HG02981 (cell line): ENCODE measurements at regions not wholly inside any gene's neighbourhood (a gene's known extent, or its start where the extent isn't known, plus 50 kb on each side); places are given as distances from the start of the nearest gene placed in this dataset.

Experiments
- ATAC-seq: cut with Tn5 transposase; IDR thresholded peaks from one replicate; pipeline ENCODE4 v1.9.1; 2021; ENCODE audit warnings: mild to moderate bottlenecking, moderate library complexity; ENCODE audit not compliant: unreplicated experiment

DNA sequence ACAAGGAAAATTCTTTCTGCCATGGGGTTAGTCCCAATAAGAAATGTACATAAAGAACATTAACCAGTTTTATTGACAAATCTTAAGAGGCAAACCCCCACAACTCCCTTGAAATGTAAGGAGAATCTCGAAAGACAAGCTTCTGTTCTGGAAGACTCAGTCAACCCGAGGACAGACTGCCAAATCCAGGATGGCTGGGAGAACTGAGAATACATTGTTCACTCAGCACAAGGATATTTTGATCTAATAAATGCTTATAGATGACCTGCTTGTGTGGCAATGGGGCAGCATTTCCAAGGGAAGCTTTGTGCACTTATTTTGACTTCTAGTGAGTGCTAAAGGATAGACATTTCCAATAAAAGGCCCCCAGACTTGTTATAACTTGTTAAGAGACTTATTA is 280.4 kb downstream of the DHX15 start:
- no peak for ATAC-seq

DNA sequence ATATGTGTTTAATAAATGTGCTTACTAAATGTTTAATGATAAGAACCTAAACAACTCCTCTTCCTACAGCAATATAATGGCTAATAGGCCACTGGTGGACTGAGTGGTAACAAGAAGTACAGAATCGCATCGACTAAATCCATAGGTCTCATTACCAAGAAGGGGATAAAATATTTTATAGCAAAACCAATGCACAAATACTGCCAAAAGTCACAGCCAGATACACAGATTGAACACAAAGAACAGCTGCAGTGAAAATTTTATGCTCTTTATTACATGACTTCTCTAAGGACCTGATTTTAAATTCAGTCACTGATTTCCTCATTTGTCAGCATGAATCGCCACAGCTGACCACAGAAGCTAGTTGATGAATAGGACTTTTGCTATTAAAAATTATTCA is 285.4 kb downstream of the DHX15 start:
- ATAC-seq = no peak

DNA sequence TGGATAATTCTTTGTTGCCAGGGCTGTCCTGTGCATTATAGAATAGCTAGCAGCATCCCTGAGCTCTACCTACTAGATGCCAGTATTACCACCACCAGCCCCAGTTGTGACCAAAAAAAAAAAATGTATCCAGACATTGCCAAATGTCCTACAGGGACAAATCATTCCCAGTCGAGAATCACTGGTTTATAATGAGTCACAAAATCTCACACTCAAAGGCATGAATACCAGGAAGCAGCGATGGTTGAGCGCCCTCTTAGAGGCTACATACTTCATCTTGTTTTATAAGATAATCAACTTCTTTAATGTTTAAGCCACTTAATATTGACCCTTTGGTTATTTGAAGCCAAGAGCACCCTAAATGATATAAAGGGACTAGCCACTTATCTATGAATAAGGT is 297.3 kb downstream of the DHX15 start:
- ATAC-seq = no peak

DNA sequence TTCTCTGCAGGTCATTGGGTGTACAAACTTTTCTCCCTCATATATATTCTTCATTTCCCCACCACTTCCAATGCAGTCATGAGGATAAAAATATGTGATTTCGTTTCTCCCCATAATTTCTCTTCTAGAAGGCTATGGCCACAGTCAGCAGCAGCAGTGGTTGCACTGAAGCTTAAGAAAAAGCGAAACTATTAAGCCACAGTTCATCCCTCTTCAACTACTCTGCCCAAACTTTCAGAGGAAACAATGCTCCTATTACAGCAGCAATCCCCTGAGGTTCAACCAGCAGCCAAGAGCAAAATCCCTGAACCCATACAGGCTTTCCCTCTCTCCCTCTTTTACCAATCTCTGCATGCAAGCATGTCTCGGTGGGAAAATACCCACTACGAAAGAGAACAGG is 298.6 kb downstream of the DHX15 start:
- ATAC-seq = no peak

DNA sequence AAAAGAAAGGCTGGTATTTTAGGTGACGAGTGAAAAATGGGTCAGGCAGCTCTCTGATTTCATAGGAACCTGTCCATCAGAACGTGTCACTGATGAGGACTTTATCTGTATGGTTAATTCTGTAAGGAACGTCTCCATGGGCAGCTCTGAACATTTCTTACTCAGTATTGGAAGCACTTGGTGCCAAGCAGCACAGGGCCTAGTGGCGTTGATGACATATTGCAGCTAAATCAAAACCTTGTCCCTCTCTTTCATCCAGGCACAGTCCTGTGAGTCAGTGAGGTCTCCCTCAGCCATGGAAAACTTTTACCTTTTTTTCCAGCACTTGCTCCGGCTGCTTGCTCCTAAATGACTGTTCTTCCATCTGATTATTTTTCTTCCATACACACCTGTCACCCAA is 301.9 kb downstream of the DHX15 start:
- no peak for ATAC-seq

DNA sequence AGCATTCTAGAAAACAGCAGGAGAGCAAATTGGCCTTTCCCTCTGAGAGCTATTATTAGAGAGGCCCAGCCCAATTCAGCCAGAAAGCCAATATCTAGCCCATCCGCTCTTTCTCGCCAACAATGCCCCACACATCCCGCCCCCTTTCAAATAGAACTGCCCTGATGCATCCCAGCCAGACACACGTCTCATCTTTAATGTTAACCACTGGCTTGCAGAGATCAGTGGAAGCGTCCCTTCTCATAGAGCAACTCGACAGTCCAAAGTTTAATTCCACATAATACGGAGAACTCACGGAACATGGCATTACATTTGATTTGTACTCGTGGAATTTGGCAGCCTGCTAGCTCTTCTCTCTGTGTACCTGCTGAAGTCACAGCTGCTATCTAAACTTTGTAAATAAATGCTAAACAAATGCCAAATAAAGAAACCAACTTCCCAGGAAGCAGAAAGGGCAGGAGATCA is 304.4 kb downstream of the DHX15 start:
- no peak for ATAC-seq

DNA sequence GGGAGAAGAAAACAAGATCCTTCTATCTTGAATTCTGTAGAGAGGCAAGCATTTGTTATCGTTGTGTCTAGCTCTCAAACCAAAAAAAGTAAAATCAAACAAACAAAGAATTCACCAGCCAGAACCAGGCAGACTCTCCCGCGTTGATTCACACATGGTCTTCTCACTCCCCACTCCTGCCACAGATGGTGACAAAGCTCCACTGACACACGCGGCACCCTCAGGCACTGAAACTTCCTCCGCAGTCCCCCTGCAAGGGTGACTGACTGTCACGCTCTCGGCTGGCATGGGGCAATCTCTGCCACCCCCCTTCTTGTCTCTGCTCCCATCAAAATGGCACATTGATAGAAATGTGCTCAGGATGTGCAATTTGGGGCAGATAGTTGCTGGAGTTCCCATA is 304.9 kb downstream of the DHX15 start:
- no peak for ATAC-seq

DNA sequence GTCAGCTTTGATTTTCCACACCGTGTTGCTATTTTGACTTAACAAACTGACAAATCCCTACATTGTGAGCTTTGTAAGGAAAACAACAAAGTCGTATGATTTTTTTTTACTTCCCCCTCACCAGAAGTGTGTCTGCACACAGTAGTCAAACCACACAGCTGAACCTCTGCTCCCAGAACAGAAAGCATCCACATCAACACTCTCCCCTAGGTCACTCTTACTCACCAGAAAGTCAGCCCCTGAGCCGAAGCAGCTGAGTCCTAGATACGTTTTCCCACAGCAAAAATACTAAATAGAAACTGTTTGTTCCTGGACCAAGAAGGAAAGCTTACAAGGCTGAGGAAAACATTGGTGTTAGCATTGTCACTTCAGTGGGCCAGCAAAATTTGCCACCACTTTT is 305.7 kb downstream of the DHX15 start:
- ATAC-seq = no peak

DNA sequence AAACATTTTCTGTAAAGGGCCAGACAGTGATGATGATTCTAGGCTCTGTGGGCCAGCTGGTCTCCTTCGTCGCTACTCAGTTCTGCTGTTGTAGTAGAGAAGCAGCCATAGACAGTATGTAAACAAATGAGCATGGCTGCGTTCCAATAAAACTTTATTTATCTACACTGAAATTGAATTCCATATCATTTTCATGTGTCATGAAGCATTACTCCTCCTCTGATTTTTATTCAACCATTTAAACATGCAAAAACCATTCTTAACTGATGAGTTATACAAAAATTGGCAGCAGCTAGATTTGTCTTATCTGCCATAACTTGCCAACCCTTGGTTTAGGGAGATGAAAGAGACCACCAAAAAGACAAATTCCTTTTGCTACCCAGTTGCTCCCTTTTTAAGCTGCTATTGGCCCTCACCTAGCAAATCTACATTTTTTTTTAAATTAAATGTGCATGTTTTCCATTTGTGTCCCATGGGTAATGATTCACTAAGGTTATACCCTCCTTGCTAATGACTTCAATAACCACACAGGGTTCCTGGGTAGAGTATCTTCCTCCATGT is 309.9 kb downstream of the DHX15 start:
- no peak for ATAC-seq

DNA sequence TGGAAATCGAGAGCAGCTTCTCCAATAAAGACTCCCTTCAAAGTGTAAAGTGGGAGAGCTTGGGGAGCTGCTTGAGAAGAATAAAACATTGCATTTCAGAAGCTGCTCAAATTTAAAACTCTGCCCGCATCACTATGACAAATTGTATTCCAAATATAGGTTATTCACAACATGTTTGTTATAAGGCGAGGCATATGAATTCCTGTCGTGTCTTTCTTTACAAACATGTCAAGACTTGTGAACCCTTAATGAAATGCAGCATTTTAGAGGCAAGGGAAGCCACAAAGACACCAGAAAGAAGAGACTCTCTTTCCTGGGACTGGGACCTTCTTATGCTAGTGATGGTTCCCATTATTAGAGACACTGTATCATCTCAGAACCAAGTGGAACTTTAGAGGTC is 311.2 kb downstream of the DHX15 start:
- no peak for ATAC-seq

DNA sequence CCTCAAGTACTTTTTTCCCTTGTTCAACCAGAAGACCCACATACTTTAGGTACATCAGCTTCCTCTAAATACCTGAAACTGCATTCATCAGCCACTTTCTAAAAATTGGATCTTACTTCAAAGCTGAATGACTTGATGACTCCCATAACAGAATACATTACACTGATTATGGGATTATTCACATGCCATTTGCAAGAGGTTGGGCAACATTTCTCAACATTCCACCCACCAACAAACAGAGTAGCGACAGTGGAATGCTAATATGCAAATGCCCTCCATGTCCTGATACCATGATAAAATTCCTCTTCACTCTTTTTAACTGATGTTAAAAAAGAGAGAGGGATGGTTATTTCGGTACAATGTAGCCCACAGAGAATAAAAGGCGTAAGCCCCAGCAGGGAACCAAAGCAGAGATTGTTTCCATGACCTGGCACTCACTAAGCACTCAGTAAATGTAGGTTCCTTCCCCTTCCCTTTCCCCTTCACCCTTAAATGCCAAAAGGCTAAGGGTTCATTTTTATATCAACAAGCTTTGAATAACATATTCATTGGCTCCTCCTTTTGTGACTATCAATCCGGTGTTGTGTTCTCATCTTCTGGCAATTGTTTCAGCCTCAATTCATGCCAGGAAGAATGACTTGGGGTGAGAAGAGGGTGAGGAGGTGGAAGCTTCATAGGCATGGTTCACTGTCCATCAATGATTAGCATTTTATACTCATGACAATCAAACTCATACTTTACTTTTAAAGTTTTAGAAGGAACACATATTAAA is 317.2 kb downstream of the DHX15 start:
- ATAC-seq = no peak

DNA sequence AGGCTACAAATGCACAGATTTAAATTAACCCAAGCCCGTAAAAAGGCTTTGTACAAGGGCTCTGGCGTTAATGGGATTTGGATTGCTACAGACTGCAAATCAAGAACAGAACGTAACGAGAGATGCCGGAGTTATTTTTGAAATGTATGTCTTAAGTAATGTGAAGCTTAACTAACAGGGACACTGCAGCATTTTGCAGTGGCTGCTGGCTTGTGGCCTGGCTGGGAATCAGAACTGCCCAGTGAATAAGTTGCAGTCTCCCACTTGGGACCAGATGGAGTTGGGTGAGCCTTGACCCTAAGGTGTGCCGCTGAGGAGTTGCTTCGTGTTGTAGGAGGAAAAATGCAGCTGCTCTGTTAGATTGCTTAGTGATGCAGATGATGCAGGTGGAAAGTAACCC is 318.4 kb downstream of the DHX15 start:
- ATAC-seq = no peak

DNA sequence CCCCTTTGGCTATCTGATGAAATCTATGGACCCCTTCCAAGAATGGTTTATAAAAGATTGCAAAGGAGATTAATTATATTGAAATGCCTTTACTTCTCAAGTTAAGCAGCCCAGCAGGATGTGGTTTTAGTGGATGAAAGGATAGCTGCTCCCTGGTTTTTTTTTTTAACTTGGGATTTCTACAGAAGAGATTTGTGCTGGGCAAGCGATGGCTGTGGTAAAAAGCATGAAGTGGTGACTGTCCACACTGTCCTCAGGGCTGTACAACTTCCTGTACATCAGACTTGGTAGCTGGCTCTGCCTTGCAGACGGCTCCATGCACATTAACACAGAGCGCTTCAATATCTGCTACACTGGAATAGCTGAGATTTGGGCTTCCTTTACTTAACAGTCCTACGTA is 321.7 kb downstream of the DHX15 start:
- ATAC-seq = no peak

DNA sequence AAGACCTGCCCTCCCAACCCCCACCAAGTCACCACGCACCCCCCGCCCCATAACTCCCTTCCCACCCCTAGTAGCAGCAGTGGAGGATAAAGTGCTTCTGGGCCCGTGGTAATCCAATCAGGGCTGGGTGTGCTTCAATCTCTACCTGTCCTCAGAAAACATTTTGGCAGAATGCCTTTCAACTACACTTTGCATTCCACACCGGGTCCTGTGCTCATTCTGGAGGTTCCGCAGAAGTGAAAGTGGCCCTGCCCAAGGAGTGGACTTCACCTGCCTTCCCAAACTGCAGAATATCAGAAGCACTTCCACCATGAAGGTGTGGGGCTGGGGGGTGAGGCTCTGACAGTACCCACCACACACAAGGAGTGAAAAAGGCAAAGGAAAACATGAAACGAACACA is 322.3 kb downstream of the DHX15 start:
- no peak for ATAC-seq

DNA sequence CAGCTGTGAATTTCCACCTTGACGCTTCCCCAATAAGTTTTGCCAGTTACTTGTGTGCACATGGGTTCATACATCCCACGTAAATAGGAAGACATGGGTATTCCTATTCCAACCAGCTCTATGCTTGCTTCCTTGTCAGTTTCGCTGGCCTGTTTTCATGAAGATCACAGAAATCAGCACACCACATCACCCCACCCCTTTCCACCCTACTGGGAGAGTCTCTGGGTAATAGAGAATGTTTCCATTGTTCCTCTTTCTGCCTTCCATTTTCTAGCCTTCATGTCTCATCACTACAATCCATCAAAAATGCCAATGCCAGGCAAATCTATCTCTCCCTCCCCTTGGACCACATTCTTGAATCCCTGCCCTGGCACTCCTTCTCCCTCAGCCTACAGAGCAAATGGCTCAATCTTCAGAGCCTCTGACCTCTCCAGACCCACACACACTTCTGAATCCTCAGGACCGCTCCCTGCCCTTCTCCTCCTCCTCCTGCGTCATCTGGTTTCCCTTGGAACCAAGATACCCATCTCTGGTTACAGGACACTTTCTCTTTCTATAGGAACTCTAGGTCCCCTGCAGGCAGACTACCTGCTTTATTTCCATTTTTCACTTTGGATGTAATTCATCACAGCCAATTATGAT is 323.3 kb downstream of the DHX15 start:
- ATAC-seq = no peak

DNA sequence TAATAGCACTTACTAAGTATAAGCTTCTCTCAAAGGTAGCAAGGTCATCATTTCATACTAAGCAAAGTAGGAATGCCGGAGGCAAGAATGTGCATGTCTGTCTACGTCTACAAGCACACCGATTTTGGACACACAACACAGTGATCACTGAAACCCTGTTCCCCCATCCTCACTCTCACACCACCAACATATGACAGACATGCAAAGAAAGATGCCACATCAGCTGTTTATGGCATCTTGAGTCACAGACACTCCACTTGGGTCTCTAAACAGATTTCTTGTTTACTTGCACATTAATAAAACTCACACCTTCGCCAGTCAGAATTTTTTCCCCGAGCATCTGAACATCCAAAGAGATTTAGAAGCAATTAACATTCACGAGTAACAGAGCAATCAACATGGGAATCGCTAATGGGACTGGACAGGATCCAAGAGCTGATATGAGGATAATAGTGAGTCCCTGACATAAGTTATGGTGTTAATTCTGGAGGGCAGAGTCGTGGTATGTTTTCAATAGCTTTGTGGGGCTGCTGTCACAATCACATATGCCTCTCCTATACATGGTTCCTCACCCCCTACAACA is 324.1 kb downstream of the DHX15 start:
- no peak for ATAC-seq

DNA sequence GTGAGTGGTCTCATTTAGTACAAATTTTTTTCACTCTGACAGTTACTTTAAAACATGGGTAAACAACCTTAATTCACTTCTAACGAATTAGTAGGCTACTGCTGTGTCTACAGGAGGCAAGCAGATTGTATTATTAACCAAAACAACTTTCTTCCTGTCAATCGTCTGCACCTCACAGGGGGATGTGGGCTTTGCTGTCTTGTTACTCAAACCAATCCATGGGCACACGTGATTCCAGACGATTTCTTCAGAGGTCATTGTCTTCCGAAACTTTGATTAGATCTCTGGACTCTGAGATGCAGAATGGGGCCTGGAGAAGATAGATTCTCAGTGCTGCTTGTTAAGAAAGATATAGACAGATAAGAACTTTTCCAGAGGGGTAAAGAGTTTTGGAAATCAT is 327.8 kb downstream of the DHX15 start:
- ATAC-seq = no peak

DNA sequence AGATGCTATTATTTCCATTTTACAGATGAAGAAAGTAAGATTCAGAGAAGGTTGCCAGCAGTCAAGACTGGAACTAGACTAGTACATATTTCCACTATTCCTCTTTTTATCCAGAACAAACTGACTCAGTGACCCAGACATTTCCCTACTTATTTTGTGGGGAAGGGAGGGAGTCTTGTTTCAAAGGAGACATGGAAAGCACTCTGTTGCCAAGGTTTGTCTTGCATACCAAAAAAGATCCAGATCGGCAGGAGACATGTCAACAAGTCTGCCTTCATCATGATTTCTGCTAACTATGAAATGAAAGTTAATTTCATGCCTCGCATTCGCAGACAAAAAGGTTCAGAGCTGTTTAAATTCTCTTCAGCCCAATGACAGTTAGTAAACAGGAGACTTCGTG is 328.3 kb downstream of the DHX15 start:
- no peak for ATAC-seq

DNA sequence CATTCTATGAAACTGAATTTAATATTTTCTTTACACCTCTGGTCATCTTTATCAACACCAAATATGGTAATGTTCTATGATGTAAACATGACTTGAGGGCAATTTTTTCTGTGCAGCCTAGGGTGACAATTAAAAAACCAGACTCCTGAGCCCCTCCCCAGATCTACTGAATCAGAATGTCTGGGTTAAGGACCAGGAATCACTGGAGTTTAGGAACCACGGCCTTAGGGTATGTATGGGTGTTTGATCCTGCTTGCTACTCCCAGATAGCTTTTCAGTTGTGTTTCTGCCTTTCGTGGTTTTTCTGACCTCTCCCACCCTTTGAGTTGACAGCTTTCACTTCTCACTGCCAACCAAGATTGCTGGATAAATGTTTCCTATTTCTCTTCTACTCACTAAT is 332.2 kb downstream of the DHX15 start:
- no peak for ATAC-seq

DNA sequence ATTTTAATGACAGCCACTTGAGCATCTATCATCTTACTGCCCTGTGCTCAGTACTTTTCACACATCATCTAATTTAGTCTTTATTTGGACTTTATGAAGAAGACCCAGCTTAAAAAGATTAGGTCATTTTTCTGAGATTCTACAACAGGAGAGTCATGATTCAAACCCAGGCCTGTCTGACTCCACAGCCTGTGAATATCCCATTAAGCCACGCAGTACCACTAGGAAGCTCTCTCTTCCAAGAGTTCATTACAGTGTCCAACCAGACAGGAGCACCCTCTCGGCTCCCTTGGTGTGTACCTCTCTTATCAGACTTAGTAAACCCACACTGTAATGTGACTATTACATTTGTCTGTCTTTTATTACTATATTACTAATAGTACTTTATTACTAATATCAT is 332.8 kb downstream of the DHX15 start:
- no peak for ATAC-seq

DNA sequence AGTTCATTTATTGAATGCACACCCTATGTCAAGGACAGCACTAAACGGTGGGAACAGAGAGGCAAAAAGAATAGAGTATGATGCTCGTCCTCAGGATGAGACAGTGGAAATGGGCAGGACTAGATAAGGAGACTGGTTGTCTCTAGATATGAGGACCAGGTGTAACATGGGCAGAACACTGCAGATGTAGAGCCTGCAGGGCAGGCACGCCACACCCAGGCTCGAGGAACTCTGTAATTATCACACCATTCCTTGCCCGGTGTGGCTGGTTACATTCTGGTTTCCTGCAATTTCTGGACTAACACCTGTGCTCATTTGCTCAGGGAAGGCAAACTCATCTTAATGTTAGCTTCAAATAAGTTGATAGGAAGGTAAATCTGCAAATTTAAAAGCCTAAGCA is 334.4 kb downstream of the DHX15 start:
- no peak for ATAC-seq
